GM23338 (cell line): ENCODE measurements at regions not wholly inside any gene's neighbourhood (a gene's known extent, or its start where the extent isn't known, plus 50 kb on each side); places are given as distances from the start of the nearest gene placed in this dataset.

ENCODE experiments used
- CTCF ChIP-seq, 2 experiments: fragments of 200-600 bp in 1 of 2; sonication (generic) in 1 of 2; conservative IDR thresholded peaks; 2 replicates each; pipeline versions ENCODE4 v1.5.1 to v1.6.1; 2016 to 2017; ENCODE audit warnings: antibody characterized with exemption in 2 of 2, low read depth in 2 of 2, mild to moderate bottlenecking in 2 of 2, moderate library complexity in 1 of 2
- EZH2 ChIP-seq: fragments of 200-600 bp; sonication (generic); IDR thresholded peaks from one replicate; pipeline ENCODE4 v1.8.0; 2017; ENCODE audit warnings: antibody characterized with exemption, mild to moderate bottlenecking, low read depth; ENCODE audit not compliant: unreplicated experiment
- EZH2phosphoT487 ChIP-seq: fragments of 200-600 bp; sonication (generic); IDR thresholded peaks from one replicate; pipeline ENCODE4 v1.8.1; 2018; ENCODE audit warnings: antibody characterized with exemption; ENCODE audit not compliant: unreplicated experiment
- JUNB ChIP-seq: IDR thresholded peaks from one replicate; pipeline ENCODE4 v1.6.1; 2016; ENCODE audit warnings: antibody characterized with exemption; ENCODE audit not compliant: unreplicated experiment
- NANOG ChIP-seq: IDR thresholded peaks from 2 replicates; pipeline ENCODE4 v1.6.1; 2016; ENCODE audit warnings: antibody characterized with exemption, borderline replicate concordance
- POLR2AphosphoS5 ChIP-seq: IDR thresholded peaks from 2 replicates; pipeline ENCODE4 v1.6.1; 2016; ENCODE audit warnings: antibody characterized with exemption, low read depth
- REST ChIP-seq: IDR thresholded peaks from one replicate; pipeline ENCODE4 v1.6.1; 2018; ENCODE audit warnings: antibody characterized with exemption; ENCODE audit not compliant: unreplicated experiment
- ZNF114 ChIP-seq: fragments of 250-450 bp; sonication (Bioruptor Pico); IDR thresholded peaks from 2 replicates; pipeline ENCODE4 v1.5.0; 2020; ENCODE audit warnings: mild to moderate bottlenecking, moderate library complexity

- TF ChIP-seq CTCF (conservative IDR thresholded peaks at IDR 0.05; ENCODE audit: low read depth in 2 of 2) (peak in 1 of 2 experiments; percentile 44; a peak in 2 of 4 replicates), EZH2 (no peak), POLR2AphosphoS5 (no peak), NANOG (no peak), JUNB (no peak), REST (no peak), ZNF114 (no peak), EZH2phosphoT487 (no peak)
These were observed 56.3 kb upstream of the ATP6AP2 start for GRCh38 chrX:40524423-40524822.
